ENCODE measurements at regions not wholly inside any gene's neighbourhood (a gene's known extent, or its start where the extent isn't known, plus 50 kb on each side); places are given as distances from the start of the nearest gene placed in this dataset.

DNA sequence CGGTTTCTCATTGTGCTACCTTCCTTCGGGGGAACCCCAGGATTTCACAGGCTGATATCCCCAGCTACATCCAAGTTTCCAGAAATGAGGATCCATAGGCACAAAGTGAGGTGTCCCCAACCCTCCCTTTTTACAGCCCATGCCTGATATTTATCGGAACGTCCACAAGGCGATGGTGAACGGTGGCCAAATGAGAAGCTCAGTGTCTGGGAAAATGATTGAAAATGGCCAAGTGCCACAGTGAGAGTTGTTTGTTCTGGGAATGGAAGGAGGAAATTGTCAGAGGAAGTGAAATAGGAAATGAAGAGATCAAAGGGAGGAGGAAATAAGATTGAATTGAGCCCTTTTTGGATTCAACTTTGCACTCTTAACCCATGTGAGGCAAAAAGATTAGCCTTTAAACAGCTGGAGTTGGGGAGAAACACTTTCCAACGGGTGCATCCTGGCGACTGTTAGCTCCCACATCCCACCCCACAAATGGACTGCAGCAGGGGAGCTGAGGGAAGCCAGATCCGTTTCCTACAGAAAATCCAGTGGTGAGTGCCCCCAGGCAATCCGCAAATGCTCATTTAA is 294.4 kb upstream of the IRX5 start:
- H3K27me3 ChIP-seq (ENCODE audit: insufficient read depth, low read depth, low read length) = peaks cover 15% of the 10 kb centered on the region
- no peak overlapping the region for H3K4me2 ChIP-seq (ENCODE audit: low read length)
- H2AFZ ChIP-seq (ENCODE audit: low read depth, low read length) = no peak overlapping the region
- H3K4me3 ChIP-seq (ENCODE audit: low read length) = no peak overlapping the region
- no peaks in the 10 kb centered on the region for H3K9me3 ChIP-seq (ENCODE audit: low read length)
- no peaks in the 10 kb centered on the region for H4K20me1 ChIP-seq (ENCODE audit: insufficient read depth)
- H3F3A ChIP-seq (ENCODE audit: insufficient read depth, low read length, poor library complexity, severe bottlenecking) = no peaks in the 10 kb centered on the region
- H3K9me2 ChIP-seq (ENCODE audit: insufficient read depth, low read length) = no peaks in the 10 kb centered on the region
- no peaks in the 10 kb centered on the region for H3K36me3 ChIP-seq (ENCODE audit: insufficient read depth, low read length)
- TF ChIP-seq RAD21 (conservative IDR thresholded peaks at IDR 0.05) = no peak
- TF ChIP-seq MXI1 (conservative IDR thresholded peaks at IDR 0.05; ENCODE audit: poor library complexity, severe bottlenecking) = no peak
- no peak for TF ChIP-seq POLR2AphosphoS5 (IDR thresholded peaks at IDR 0.05)
- TF ChIP-seq SMC3 (conservative IDR thresholded peaks at IDR 0.05; ENCODE audit: poor library complexity) = no peak
- TF ChIP-seq, protein P1, sequence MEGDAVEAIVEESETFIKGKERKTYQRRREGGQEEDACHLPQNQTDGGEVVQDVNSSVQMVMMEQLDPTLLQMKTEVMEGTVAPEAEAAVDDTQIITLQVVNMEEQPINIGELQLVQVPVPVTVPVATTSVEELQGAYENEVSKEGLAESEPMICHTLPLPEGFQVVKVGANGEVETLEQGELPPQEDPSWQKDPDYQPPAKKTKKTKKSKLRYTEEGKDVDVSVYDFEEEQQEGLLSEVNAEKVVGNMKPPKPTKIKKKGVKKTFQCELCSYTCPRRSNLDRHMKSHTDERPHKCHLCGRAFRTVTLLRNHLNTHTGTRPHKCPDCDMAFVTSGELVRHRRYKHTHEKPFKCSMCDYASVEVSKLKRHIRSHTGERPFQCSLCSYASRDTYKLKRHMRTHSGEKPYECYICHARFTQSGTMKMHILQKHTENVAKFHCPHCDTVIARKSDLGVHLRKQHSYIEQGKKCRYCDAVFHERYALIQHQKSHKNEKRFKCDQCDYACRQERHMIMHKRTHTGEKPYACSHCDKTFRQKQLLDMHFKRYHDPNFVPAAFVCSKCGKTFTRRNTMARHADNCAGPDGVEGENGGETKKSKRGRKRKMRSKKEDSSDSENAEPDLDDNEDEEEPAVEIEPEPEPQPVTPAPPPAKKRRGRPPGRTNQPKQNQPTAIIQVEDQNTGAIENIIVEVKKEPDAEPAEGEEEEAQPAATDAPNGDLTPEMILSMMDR (IDR thresholded peaks at IDR 0.05; ENCODE audit: poor library complexity, severe bottlenecking) = no peak
- no peak for TF ChIP-seq TAF1 (IDR thresholded peaks at IDR 0.05; ENCODE audit: low read depth)
- TF ChIP-seq EP300 (conservative IDR thresholded peaks at IDR 0.05; ENCODE audit: poor library complexity, severe bottlenecking) = no peak
- TF ChIP-seq EZH2 (IDR thresholded peaks at IDR 0.05; ENCODE audit: borderline replicate concordance, insufficient read depth, low read length, poor library complexity, severe bottlenecking) = no peak
- TF ChIP-seq, protein P2, sequence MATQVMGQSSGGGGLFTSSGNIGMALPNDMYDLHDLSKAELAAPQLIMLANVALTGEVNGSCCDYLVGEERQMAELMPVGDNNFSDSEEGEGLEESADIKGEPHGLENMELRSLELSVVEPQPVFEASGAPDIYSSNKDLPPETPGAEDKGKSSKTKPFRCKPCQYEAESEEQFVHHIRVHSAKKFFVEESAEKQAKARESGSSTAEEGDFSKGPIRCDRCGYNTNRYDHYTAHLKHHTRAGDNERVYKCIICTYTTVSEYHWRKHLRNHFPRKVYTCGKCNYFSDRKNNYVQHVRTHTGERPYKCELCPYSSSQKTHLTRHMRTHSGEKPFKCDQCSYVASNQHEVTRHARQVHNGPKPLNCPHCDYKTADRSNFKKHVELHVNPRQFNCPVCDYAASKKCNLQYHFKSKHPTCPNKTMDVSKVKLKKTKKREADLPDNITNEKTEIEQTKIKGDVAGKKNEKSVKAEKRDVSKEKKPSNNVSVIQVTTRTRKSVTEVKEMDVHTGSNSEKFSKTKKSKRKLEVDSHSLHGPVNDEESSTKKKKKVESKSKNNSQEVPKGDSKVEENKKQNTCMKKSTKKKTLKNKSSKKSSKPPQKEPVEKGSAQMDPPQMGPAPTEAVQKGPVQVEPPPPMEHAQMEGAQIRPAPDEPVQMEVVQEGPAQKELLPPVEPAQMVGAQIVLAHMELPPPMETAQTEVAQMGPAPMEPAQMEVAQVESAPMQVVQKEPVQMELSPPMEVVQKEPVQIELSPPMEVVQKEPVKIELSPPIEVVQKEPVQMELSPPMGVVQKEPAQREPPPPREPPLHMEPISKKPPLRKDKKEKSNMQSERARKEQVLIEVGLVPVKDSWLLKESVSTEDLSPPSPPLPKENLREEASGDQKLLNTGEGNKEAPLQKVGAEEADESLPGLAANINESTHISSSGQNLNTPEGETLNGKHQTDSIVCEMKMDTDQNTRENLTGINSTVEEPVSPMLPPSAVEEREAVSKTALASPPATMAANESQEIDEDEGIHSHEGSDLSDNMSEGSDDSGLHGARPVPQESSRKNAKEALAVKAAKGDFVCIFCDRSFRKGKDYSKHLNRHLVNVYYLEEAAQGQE (IDR thresholded peaks at IDR 0.05; ENCODE audit: borderline replicate concordance) = no peak
- H3K9ac ChIP-seq (ENCODE audit: low read length) = no peak overlapping the region
- H3K79me2 ChIP-seq (replicated peaks; ENCODE audit: insufficient read depth, low read length) = no peaks in the 10 kb centered on the region
- no peak overlapping the region for H3K27ac ChIP-seq (ENCODE audit: low read length)

DNA sequence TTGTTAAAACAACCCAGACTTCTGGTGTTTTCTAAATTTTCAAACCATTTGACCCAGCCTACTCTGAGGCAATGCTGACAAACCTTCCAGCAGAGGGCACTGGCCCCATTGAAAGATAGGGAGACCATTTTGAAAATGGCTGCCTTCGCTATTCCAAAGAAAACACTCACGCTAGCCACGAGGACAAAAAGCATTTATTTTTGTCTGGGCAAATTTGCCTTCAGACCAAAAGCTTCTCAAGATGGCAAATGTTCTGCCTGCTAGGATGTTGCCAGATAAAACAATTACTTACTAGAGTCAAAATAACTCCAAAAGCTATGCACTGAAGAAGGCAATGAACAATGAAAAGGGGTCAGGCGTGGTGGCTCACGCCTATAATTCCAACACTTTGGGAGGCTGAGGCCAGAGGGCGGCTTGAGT is 296.7 kb upstream of the IRX5 start:
- Histone ChIP-seq H3K27me3 (ENCODE audit: insufficient read depth, low read depth, low read length) (peaks cover 22% of the 10 kb centered on the region), H4K20me1 (ENCODE audit: insufficient read depth) (no peaks in the 10 kb centered on the region), H2AFZ (ENCODE audit: low read depth, low read length) (no peak overlapping the region), H3K4me3 (ENCODE audit: low read length) (no peak overlapping the region), H3K27ac (ENCODE audit: low read length) (no peak overlapping the region), H3K4me2 (ENCODE audit: low read length) (no peak overlapping the region), H3K9ac (ENCODE audit: low read length) (no peak overlapping the region), H3K36me3 (ENCODE audit: insufficient read depth, low read length) (no peaks in the 10 kb centered on the region), H3F3A (ENCODE audit: insufficient read depth, low read length, poor library complexity, severe bottlenecking) (no peaks in the 10 kb centered on the region), H3K79me2 (replicated peaks; ENCODE audit: insufficient read depth, low read length) (no peaks in the 10 kb centered on the region), H3K9me2 (ENCODE audit: insufficient read depth, low read length) (no peaks in the 10 kb centered on the region), H3K9me3 (ENCODE audit: low read length) (no peaks in the 10 kb centered on the region)
- TF ChIP-seq SMC3 (conservative IDR thresholded peaks at IDR 0.05; ENCODE audit: poor library complexity) (peak; percentile 19), MXI1 (conservative IDR thresholded peaks at IDR 0.05; ENCODE audit: poor library complexity, severe bottlenecking) (no peak)
- TF ChIP-seq, protein P1 (IDR thresholded peaks at IDR 0.05; ENCODE audit: poor library complexity, severe bottlenecking) = peak; percentile 38
